ENCODE measurements at regions not wholly inside any gene's neighbourhood (a gene's known extent, or its start where the extent isn't known, plus 50 kb on each side); places are given as distances from the start of the nearest gene placed in this dataset.

GRCh38 chr1:229980009-229980408, 87.0 kb upstream of the GALNT2 start:
- no peak for TF ChIP-seq CTCF (conservative IDR thresholded peaks at IDR 0.05; ENCODE audit: low read depth, low read length)
- TF ChIP-seq EZH2 (IDR thresholded peaks at IDR 0.05; ENCODE audit: low read length, unreplicated experiment): no peak
- TF ChIP-seq EZH2phosphoT487 (IDR thresholded peaks at IDR 0.05; ENCODE audit: borderline replicate concordance, low read length): no peak
